H9 (cell line): ENCODE measurements at regions not wholly inside any gene's neighbourhood (a gene's known extent, or its start where the extent isn't known, plus 50 kb on each side); places are given as distances from the start of the nearest gene placed in this dataset.

Experiments used
- DNase-seq: peaks from one replicate; pipeline ENCODE4 v3.0.0-alpha.2; 2017
- H2AFZ ChIP-seq: one replicate; pipeline ENCODE4 v1.6.1; 2013; ENCODE audit warnings: mild to moderate bottlenecking, low read length, control low read depth, moderate library complexity
- H2AK5ac ChIP-seq: 2 replicates; pipeline ENCODE4 v1.6.1; 2013; ENCODE audit warnings: low read length, control low read depth, mixed read lengths; ENCODE audit not compliant: insufficient read length
- H2BK120ac ChIP-seq: one replicate; pipeline ENCODE4 v1.6.1; 2013; ENCODE audit warnings: low read depth, mild to moderate bottlenecking, low read length, control low read depth, inconsistent platforms; ENCODE audit not compliant: poor library complexity, severe bottlenecking
- H2BK12ac ChIP-seq: 2 replicates; pipeline ENCODE4 v1.6.1; 2013; ENCODE audit warnings: low read length, control low read depth, mixed read lengths, low read depth; ENCODE audit not compliant: insufficient read length
- H2BK15ac ChIP-seq: 2 replicates; pipeline ENCODE4 v1.6.1; 2013; ENCODE audit warnings: low read depth, low read length, control low read depth
- H2BK20ac ChIP-seq: one replicate; pipeline ENCODE4 v1.6.1; 2013; ENCODE audit warnings: low read depth, mild to moderate bottlenecking, low read length, control low read depth, inconsistent platforms; ENCODE audit not compliant: poor library complexity, severe bottlenecking
- H2BK5ac ChIP-seq: 2 replicates; pipeline ENCODE4 v1.6.1; 2013; ENCODE audit warnings: low read length, control low read depth, mixed read lengths; ENCODE audit not compliant: insufficient read length
- H3K14ac ChIP-seq: 2 replicates; pipeline ENCODE4 v1.6.1; 2013; ENCODE audit warnings: low read length, control low read depth; ENCODE audit not compliant: insufficient read depth
- H3K18ac ChIP-seq: 2 replicates; pipeline ENCODE4 v1.6.1; 2013; ENCODE audit warnings: low read depth, mild to moderate bottlenecking, mixed read lengths, low read length, control low read depth; ENCODE audit not compliant: insufficient read length
- H3K23ac ChIP-seq: 2 replicates; pipeline ENCODE4 v1.6.1; 2013; ENCODE audit warnings: low read length, control low read depth, mixed read lengths, low read depth; ENCODE audit not compliant: insufficient read length
- H3K23me2 ChIP-seq: 2 replicates; pipeline ENCODE4 v1.6.1; 2013; ENCODE audit warnings: low read depth, mild to moderate bottlenecking, mixed read lengths, low read length, control low read depth; ENCODE audit not compliant: insufficient read length, poor library complexity, severe bottlenecking
- H3K27ac ChIP-seq: 2 replicates; pipeline ENCODE4 v1.5.1; 2013; ENCODE audit warnings: low read length, control low read depth, mixed read lengths, low read depth; ENCODE audit not compliant: insufficient read length
- H3K27me3 ChIP-seq: 2 replicates; pipeline ENCODE4 v1.6.1; 2013; ENCODE audit warnings: low read length, control low read depth, inconsistent platforms; ENCODE audit not compliant: insufficient read depth
- H3K4ac ChIP-seq: 2 replicates; pipeline ENCODE4 v1.6.1; 2013; ENCODE audit warnings: low read depth, mild to moderate bottlenecking, control low read depth, inconsistent platforms, low read length, moderate library complexity
- H3K4me1 ChIP-seq: 2 replicates; pipeline ENCODE4 v1.6.1; 2013; ENCODE audit warnings: low read length, control low read depth, inconsistent platforms; ENCODE audit not compliant: insufficient read depth
- H3K4me2 ChIP-seq: 2 replicates; pipeline ENCODE4 v1.6.1; 2013; ENCODE audit warnings: low read length, control low read depth, mixed read lengths; ENCODE audit not compliant: insufficient read length, insufficient read depth
- H3K56ac ChIP-seq: 2 replicates; pipeline ENCODE4 v1.6.1; 2013; ENCODE audit warnings: low read depth, mild to moderate bottlenecking, mixed read lengths, low read length, control low read depth; ENCODE audit not compliant: insufficient read length
- H3K79me1 ChIP-seq: 2 replicates; pipeline ENCODE4 v1.6.1; 2013; ENCODE audit warnings: low read depth, mild to moderate bottlenecking, moderate library complexity, low read length, control low read depth, inconsistent platforms; ENCODE audit not compliant: insufficient read depth, poor library complexity, severe bottlenecking
- H3K79me2 ChIP-seq: 2 replicates; pipeline ENCODE4 v1.6.1; 2013; ENCODE audit warnings: low read length, control low read depth, inconsistent platforms; ENCODE audit not compliant: insufficient read depth
- H3K9ac ChIP-seq: 2 replicates; pipeline ENCODE4 v1.6.1; 2013; ENCODE audit warnings: low read length, control low read depth, mixed read lengths; ENCODE audit not compliant: insufficient read length; ENCODE audit errors: extremely low read depth
- H3K9me3 ChIP-seq: one replicate; pipeline ENCODE4 v1.6.1; 2013; ENCODE audit warnings: low read depth, low read length, inconsistent platforms; ENCODE audit not compliant: control insufficient read depth
- H3T11ph ChIP-seq: one replicate; pipeline ENCODE4 v1.6.1; 2013; ENCODE audit warnings: mild to moderate bottlenecking, low read length, control low read depth, inconsistent platforms
- H4K20me1 ChIP-seq: one replicate; pipeline ENCODE4 v1.6.1; 2013; ENCODE audit not compliant: control insufficient read depth, insufficient read length, insufficient read depth
- H4K5ac ChIP-seq: 2 replicates; pipeline ENCODE4 v1.6.1; 2013; ENCODE audit warnings: low read depth, mild to moderate bottlenecking, mixed read lengths, low read length, control low read depth; ENCODE audit not compliant: insufficient read length
- H4K8ac ChIP-seq: replicated peaks from 2 replicates; pipeline ENCODE4 v1.6.1; 2013; ENCODE audit warnings: low read length, control low read depth, mixed read lengths, low read depth; ENCODE audit not compliant: insufficient read length
- H4K91ac ChIP-seq: 2 replicates; pipeline ENCODE4 v1.6.1; 2013; ENCODE audit warnings: low read depth, mild to moderate bottlenecking, moderate library complexity, mixed read lengths, low read length, control low read depth; ENCODE audit not compliant: insufficient read length
- H3K27ac Mint-ChIP-seq, 3 experiments: 2 replicates in 2 of 3; 3 replicates in 1 of 3; pipeline ENCODE4 v1.8.0; 2020 to 2021; ENCODE audit warnings: mixed read lengths in 3 of 3, mild to moderate bottlenecking in 1 of 3, moderate library complexity in 1 of 3
- H3K27me3 Mint-ChIP-seq: 2 replicates; pipeline ENCODE4 v1.8.0; 2021; ENCODE audit warnings: low read depth, mild to moderate bottlenecking, moderate library complexity, mixed read lengths
- H3K36me3 Mint-ChIP-seq, 3 experiments: 2 replicates in 2 of 3; 3 replicates in 1 of 3; pipeline ENCODE4 v1.8.0; 2020 to 2021; ENCODE audit warnings: low read depth in 3 of 3, mixed read lengths in 3 of 3; ENCODE audit not compliant: insufficient read depth in 1 of 3
- H3K4me1 Mint-ChIP-seq, 2 experiments: 2 replicates each; pipeline ENCODE4 v1.8.0; 2020; ENCODE audit warnings: mixed read lengths in 2 of 2
- H3K4me3 Mint-ChIP-seq, 2 experiments: 2 replicates in 1 of 2; 3 replicates in 1 of 2; pipeline ENCODE4 v1.8.0; 2020 to 2021; ENCODE audit warnings: mild to moderate bottlenecking in 2 of 2, mixed read lengths in 2 of 2, moderate library complexity in 1 of 2
- H3K9me3 Mint-ChIP-seq, 2 experiments: 2 replicates in 1 of 2; 3 replicates in 1 of 2; pipeline ENCODE4 v1.8.0; 2020; ENCODE audit warnings: mild to moderate bottlenecking in 2 of 2, mixed read lengths in 2 of 2, moderate library complexity in 1 of 2
- CTCF ChIP-seq: fragments of 200-600 bp; sonication (generic); conservative IDR thresholded peaks from 3 replicates; pipeline ENCODE4 v1.8.0; 2021; ENCODE audit warnings: antibody characterized with exemption, mild to moderate bottlenecking
- WGBS: extraction: QIAGEN DNeasy Blood & Tissue Kit; methylation state at CpG from one replicate; pipeline ENCODE4 v1.1.7; 2013; ENCODE audit warnings: missing lambda C conversion rate, low lambda C conversion rate, mixed read lengths; ENCODE audit not compliant: insufficient read length; ENCODE audit errors: extremely low coverage; 5-methylcytosine and 5-hydroxymethylcytosine counted together

DNA sequence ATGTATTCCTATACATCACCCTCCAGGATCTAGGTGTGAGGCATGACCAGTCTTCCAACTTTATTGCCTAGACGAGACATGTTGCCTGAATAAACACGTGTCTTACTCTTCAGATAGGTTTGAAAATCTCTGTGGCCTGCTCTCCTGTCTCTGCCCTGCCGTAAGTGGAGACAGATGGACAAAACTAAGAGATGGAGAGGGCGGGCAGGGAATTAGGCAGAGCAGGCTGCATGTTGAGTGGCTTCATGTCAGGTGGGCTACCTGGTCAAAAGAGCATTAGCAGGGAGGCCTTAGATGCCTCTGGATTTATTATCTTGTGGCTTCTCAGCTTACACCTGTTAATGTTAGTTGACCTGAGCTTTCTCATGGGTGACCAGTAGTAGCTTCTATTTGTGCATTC lies 59.0 kb upstream of the TULP4 start:
- WGBS = no CpG with 5 or more reads among the region's 4 CpGs
- H3K9me3 ChIP-seq = no peaks in the 10 kb centered on the region
- H3K56ac ChIP-seq = no peak overlapping the region
- Mint-ChIP-seq H3K4me3 (no peak overlapping the region), H3K27ac (peak overlapping the region in 1 of 3 experiments; percentile 3; a peak in 1 of 7 replicates), H3K9me3 (no peaks in the 10 kb centered on the region), H3K27me3 (no peaks in the 10 kb centered on the region), H3K4me1 (peaks cover 11 to 18% of the 10 kb centered on the region in 2 experiments), H3K36me3 (peaks cover 0 to 4% (median 3%) of the 10 kb centered on the region in 3 experiments; a peak in 5 of 7 replicates)
- no peak overlapping the region for H3K4ac ChIP-seq
- no peaks in the 10 kb centered on the region for H3K27me3 ChIP-seq
- no peaks in the 10 kb centered on the region for H3K23me2 ChIP-seq
- no peak overlapping the region for H4K8ac ChIP-seq
- no peak overlapping the region for H2AFZ ChIP-seq
- H3K4me1 ChIP-seq = no peaks in the 10 kb centered on the region
- H4K91ac ChIP-seq = no peak overlapping the region
- H2BK20ac ChIP-seq = no peak overlapping the region
- H2BK15ac ChIP-seq = no peak overlapping the region
- H3K79me1 ChIP-seq = peaks cover 11% of the 10 kb centered on the region
- DNase-seq = no peak
- TF ChIP-seq CTCF = no peak
- no peak overlapping the region for H3K9ac ChIP-seq
- H2BK5ac ChIP-seq = no peak overlapping the region
- H3K4me2 ChIP-seq = no peak overlapping the region
- H3K79me2 ChIP-seq = peaks cover 12% of the 10 kb centered on the region; the same call in 1 of the 2 replicates
- H2BK12ac ChIP-seq = no peak overlapping the region
- H3K18ac ChIP-seq = no peak overlapping the region
- no peaks in the 10 kb centered on the region for H4K20me1 ChIP-seq
- no peak overlapping the region for H3K23ac ChIP-seq
- no peak overlapping the region for H3T11ph ChIP-seq
- H2BK120ac ChIP-seq = no peak overlapping the region
- H4K5ac ChIP-seq = no peak overlapping the region
- no peak overlapping the region for H3K14ac ChIP-seq
- H3K27ac ChIP-seq = no peak overlapping the region
- H2AK5ac ChIP-seq = no peak overlapping the region
